Renal pelvis (tissue), 1 donor: ENCODE measurements at regions not wholly inside any gene's neighbourhood (a gene's known extent, or its start where the extent isn't known, plus 50 kb on each side); places are given as distances from the start of the nearest gene placed in this dataset.

Experiments used
- DNase-seq: peaks from one replicate; pipeline ENCODE4 v3.0.0-alpha.2; 2013

GRCh38 chr12:94749890-94750289 is 99.5 kb upstream of the TMCC3 start:
- DNase-seq = no peak

DNA sequence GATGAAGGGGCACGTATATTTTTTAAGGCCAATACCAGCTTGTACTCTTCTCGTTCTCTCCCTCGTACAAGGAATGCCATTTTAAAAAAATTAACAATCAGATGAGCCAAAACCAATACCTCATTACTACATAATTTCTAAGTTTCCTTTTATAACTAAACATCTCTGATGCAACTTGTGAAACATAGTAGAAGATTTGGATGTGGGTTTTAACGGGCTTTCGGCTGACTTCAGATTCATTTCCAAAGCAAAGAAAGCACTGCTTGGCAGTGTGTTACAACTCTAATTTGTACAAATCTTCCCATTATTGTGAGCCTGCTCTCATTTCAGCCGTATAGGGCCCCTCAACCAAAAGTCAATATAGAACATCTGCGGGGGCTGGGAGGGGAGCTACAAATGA is 99.1 kb upstream of the TMCC3 start:
- DNase-seq = no peak

GRCh38 chr12:94748726-94749421 is 98.5 kb upstream of the TMCC3 start:
- DNase-seq = no peak

- no peak for DNase-seq
Measured at GRCh38 chr12:94745562-94745961, 95.2 kb upstream of the TMCC3 start.

DNA sequence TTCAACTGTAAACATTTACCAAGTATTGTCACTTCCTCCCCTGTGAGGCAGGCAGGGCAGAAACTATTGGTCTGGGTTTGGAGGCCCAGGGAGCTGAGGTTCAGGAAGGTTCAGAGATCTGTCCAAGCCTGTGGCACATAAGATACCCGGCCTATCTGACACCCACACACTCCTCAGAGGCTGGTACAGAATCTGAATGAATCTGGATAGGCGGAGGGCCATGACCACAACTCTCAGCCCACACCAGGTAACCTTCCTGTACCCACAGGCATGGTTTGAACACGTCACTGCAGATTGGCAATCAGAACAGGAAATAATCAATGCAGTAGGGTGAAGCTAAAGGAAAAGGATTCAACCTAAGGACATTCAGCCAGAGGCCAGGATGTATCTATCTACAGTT is 92.8 kb upstream of the TMCC3 start:
- DNase-seq = no peak

DNA sequence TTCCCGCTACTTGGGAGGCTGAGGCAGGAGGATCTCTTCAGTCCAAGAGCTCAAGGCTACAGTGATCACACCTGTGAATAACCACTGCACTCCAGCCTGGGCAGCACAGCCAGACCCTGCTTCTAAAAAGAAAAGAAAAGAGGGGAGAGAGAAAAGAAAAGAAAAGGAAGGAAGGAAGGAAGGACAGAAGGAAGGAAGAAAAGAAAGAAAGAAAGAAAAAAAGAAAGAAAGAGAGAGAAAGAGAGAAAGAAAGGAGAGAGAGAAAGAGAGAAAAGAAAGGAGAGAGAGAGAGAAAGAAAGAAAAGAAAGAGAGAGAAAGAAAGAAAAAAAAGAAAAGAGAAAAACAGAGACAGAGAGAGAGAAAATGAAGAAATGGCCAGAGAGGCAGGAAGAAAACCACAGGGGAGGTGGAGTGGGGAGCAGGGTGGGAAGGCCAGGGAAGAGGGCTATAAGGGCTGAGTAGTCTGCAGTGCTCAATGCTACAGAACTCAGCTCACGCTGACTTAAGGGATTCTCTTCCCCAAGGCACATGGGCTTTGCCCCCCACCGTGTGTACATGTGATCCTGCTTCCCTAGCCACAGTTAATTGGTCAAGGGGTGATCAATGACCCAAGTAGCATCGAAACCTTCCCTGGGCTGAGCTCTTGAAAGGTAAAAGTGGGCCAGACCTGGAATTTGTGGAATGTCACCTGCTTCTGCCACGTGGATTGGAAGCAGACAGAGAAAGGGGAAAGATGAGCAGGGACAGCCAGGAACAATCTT is 90.4 kb upstream of the TMCC3 start:
- no peak for DNase-seq

GRCh38 chr12:94736820-94737219 is 86.5 kb upstream of the TMCC3 start:
- no peak for DNase-seq

GRCh38 chr12:94736004-94736403 is 85.6 kb upstream of the TMCC3 start:
- DNase-seq = no peak

DNA sequence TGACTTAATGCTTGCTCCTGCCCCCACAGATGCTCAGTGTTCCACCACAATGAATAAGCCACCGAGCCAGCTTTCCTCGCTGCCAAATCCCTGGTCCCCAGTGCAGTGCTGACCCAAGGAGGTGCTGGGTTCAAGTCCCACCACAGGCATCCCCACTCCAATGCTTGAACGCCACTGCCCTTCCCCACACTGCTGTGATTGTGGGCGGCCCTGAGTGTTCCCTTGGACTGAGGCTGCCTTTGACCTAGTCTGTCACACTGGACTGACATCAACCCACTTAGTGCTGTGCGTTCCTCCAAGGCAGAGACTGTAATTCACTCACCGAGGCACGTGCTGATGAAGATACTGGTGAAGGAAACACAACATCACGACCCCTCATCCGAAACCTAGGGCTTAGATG is 83.4 kb upstream of the TMCC3 start:
- no peak for DNase-seq

- no peak for DNase-seq
Measured at GRCh38 chr12:94732367-94732990, 82.1 kb upstream of the TMCC3 start.

GRCh38 chr12:94731733-94732360 is 81.5 kb upstream of the TMCC3 start:
- DNase-seq = no peak

DNA sequence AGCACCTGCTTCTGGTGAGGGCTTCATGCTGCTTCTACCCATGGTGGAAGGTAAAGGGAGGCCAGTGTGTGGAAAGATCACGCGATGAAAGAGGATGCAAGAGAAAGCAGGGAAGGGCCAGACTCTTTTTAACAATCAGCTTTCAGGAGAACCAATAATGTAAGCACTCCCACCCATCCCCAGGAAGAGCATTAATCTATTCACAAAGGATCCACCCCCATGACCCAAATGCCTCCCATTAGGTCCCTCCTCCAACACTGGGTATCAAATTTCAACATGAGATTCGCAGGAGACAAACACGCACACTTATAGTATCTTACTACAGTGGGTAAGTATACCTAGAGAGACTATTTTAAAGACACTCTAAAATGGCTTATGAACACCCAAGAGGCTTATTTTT is 80.5 kb upstream of the TMCC3 start:
- DNase-seq = no peak

GRCh38 chr12:94726236-94726835 is 76.0 kb upstream of the TMCC3 start:
- DNase-seq = no peak

GRCh38 chr12:94725375-94726168 is 75.2 kb upstream of the TMCC3 start:
- no peak for DNase-seq

- DNase-seq = no peak
Measured at GRCh38 chr12:94722664-94723063, 72.3 kb upstream of the TMCC3 start.

DNA sequence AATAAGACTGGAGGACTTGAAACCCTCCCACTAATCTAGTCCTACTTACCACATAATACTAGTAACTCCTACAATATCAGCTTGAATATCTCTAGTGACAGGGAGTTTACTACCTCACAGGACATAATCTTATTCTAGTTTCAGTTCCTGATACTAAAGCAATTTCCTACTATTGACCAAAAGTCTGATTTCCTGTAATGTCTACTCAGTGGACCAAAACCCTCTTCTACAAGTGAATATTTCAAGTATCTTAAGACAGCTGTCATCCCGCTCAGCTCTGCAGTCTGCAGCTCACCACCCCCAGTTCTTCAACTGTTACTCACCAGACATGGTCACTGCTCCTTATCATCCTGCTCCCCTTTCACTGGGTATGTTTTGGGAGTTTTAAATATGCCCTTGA is 70.8 kb upstream of the TMCC3 start:
- DNase-seq = no peak

GRCh38 chr12:94718114-94718513 is 67.8 kb upstream of the TMCC3 start:
- DNase-seq = no peak

DNA sequence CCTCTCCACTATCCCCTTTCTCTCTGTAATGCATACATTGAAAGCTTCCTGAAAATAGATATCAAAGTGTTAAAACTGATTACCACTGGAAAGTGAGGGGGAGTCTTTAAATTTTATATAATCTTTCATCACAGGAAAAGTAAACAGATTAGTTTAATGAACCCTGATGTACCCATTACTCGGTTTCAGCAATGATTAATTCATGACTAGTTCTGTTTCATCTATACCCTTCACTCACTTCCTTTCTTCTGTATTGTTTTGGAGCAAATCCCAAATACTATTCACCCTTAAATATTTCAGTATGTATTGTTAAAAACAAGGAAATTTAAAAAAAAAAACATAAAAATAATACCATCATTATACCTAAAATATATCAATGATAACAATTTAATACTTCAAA is 67.3 kb upstream of the TMCC3 start:
- no peak for DNase-seq

DNA sequence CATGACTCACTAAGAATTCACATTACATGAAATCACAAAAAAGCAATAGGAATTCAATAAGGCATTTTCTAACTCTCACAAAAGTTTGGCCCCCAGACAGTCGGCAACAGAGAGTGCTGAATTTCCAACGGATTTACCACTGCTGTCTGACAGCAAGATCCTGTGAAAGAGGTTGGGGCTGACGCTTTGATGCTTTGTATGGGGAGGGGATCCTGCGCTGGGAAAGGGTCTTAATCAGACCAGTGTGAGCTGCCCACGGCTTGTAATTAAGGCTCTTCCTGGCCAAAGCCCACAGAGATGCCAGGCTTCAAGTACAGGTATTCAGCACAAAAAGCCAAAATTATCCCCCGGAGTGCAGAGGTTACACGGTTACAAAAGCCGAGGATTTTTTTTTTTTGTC is 66.8 kb upstream of the TMCC3 start:
- DNase-seq = no peak

GRCh38 chr12:94716339-94716738 is 66.0 kb upstream of the TMCC3 start:
- no peak for DNase-seq

- DNase-seq = no peak
Measured at GRCh38 chr12:94714378-94715114, 64.2 kb upstream of the TMCC3 start.
